ENCODE measurements at regions not wholly inside any gene's neighbourhood (a gene's known extent, or its start where the extent isn't known, plus 50 kb on each side); places are given as distances from the start of the nearest gene placed in this dataset.

DNA sequence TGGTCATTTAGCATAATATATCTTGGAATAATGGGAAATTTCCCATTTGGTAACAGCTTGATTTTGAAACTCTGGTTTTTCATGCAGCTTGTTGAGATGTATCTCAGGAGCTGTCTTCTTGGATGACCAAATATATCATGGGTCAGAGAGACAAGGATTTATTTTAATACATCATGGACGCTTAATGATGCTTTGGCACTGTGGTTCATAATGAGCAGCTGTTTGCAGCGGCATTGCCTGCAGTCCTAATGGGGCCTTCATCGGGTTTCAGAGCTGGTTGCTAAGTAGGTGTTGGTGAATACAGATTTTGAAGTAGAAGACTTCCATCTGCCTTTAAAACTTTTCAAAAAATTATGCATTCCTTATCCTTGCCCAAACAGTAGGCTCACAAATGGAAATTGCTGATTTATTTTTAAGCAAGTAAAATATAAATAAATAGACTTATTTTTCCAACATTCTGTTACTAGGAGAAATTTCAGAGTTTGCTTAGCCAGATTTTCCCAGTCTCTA is 389.5 kb upstream of the FAT3 start:
- no peak for TF ChIP-seq CTCF (IDR thresholded peaks at IDR 0.05)
- no peak for TF ChIP-seq EP300 (IDR thresholded peaks at IDR 0.05)
- TF ChIP-seq POLR2A (IDR thresholded peaks at IDR 0.05) = no peak
- no peak for TF ChIP-seq POLR2AphosphoS5 (IDR thresholded peaks at IDR 0.05)
